DOHH2 (cell line): ENCODE measurements at regions not wholly inside any gene's neighbourhood (a gene's known extent, or its start where the extent isn't known, plus 50 kb on each side); places are given as distances from the start of the nearest gene placed in this dataset.

Experiments used
- CTCF ChIP-seq: fragments of 200-600 bp; sonication (generic); IDR thresholded peaks from one replicate; pipeline ENCODE4 v1.5.1; 2014; ENCODE audit warnings: antibody characterized with exemption, mild to moderate bottlenecking, low read depth, low read length; ENCODE audit not compliant: poor library complexity, severe bottlenecking
- EZH2phosphoT487 ChIP-seq: fragments of 200-600 bp; sonication (generic); IDR thresholded peaks from 2 replicates; pipeline ENCODE4 v1.6.1; 2017; ENCODE audit warnings: borderline replicate concordance, mild to moderate bottlenecking, antibody characterized with exemption, low read length, moderate library complexity, mixed read lengths

GRCh38 chr18:24679062-24679461, 218.6 kb downstream of the HRH4 start:
- TF ChIP-seq CTCF (no peak), EZH2phosphoT487 (no peak)
